Muscle of leg (tissue), 3 donors: ENCODE measurements at regions not wholly inside any gene's neighbourhood (a gene's known extent, or its start where the extent isn't known, plus 50 kb on each side); places are given as distances from the start of the nearest gene placed in this dataset.
A peak's percentile ranks its signal among the peaks of the same experiment; 100 is the strongest.
"Not testable (repeated sequence)": the region's sequence is repeated elsewhere in the genome, so short reads cannot be mapped to it uniquely, and the experiment has no call there.

Experiments
- DNase-seq: peaks from one replicate; pipeline ENCODE4 v3.0.0; 2013
- H3K27ac ChIP-seq: one replicate; pipeline ENCODE4 v1.5.1; 2013; ENCODE audit warnings: mild to moderate bottlenecking, low read length, control low read depth
- H3K27me3 ChIP-seq: one replicate; pipeline ENCODE4 v1.6.1; 2013; ENCODE audit warnings: low read length; ENCODE audit not compliant: control insufficient read depth, insufficient read depth
- H3K36me3 ChIP-seq: one replicate; pipeline ENCODE4 v1.6.1; 2013; ENCODE audit warnings: low read length; ENCODE audit not compliant: control insufficient read depth, insufficient read depth
- H3K4me1 ChIP-seq: one replicate; pipeline ENCODE4 v1.6.1; 2013; ENCODE audit warnings: low read length; ENCODE audit not compliant: control insufficient read depth, insufficient read depth
- H3K4me3 ChIP-seq: one replicate; pipeline ENCODE4 v1.5.1; 2013; ENCODE audit warnings: low read length, control low read depth
- H3K9me3 ChIP-seq: replicated peaks from 2 replicates; pipeline ENCODE4 v1.6.1; 2013; ENCODE audit warnings: low read depth, low read length; ENCODE audit not compliant: control insufficient read depth
- WGBS: methylation state at CpG from one replicate; pipeline ENCODE4 v1.1.5; 2013; ENCODE audit warnings: missing lambda C conversion rate; ENCODE audit not compliant: insufficient coverage; 5-methylcytosine and 5-hydroxymethylcytosine counted together

DNA sequence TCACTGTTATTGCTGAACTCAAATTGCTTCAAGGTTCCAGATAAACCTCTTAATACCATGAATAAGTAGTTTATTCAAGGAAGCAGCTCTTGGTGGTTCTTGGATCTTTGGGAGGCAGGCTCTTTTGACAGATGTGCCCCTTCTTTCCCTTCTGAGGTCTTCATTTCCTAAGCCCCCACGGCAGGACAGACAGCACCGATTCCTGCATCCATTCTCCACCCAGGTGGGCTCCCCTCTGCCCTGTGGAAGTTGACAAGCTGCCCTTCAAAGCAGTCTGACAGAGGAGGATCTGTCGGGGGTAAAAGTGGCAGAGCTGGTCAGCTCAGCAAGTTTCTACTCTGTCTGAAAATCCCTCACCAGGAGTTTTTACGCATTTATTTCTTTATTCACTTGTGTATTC, 605.3 kb upstream of the B3GAT1 start:
- DNase-seq = no peak
- Histone ChIP-seq H3K27me3 (no peaks in the 10 kb centered on the region), H3K4me3 (no peak overlapping the region), H3K9me3 (no peaks in the 10 kb centered on the region), H3K36me3 (no peaks in the 10 kb centered on the region), H3K4me1 (no peaks in the 10 kb centered on the region), H3K27ac (no peak overlapping the region)
- no CpG with 5 or more reads among the region's 4 CpGs for WGBS

DNA sequence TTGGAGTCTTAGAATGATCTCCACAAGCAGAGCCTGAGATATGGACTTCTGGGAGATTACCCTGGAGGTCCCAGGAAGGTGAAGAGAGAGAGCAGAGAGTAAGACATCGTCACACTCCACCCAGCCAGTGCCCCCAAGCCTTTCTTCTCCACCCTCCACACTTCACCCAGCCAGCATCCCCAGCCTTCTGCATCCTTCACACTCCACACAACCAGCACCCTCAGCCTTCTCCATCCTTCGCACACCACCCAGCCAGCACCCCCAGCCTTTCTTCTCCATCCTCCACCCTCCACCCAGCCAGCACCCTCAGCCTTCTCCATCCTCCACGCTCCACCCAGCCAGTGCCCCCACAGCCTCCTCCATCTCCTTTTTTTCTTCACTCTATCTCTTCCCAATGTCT, 603.9 kb upstream of the B3GAT1 start:
- Histone ChIP-seq H3K9me3 (no peaks in the 10 kb centered on the region), H3K36me3 (no peaks in the 10 kb centered on the region), H3K4me1 (no peaks in the 10 kb centered on the region), H3K27me3 (no peaks in the 10 kb centered on the region), H3K27ac (no peak overlapping the region), H3K4me3 (no peak overlapping the region)
- WGBS = 100% methylated on average over 1 of the region's 3 CpGs
- DNase-seq = no peak

DNA sequence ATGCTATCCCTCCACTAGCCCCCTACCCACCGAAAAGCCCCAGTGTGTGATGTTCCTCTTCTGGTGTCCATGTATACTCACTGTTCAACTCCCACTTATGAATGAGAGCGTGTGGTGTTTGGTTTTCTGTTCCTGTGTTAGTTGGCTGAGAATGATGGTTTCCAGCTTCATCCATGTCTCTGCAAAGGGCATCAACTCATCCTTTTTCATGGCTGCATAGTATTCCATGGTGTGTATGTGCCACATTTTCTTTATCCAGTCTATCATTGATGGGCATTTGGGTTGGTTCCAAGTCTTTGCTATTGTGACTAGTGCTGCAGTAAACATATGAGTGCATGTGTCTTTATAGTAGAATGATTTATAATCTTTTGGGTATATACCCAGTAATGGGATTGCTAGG, 599.3 kb upstream of the B3GAT1 start:
- no CpG with 5 or more reads among the region's 2 CpGs for WGBS
- not testable (repeated sequence) for H3K9me3 ChIP-seq, H3K4me3 ChIP-seq, DNase-seq, H3K36me3 ChIP-seq, H3K27ac ChIP-seq, H3K27me3 ChIP-seq
- peaks cover 17% of the 10 kb centered on the region for H3K4me1 ChIP-seq

- Histone ChIP-seq H3K27me3 (no peaks in the 10 kb centered on the region), H3K4me3 (no peak overlapping the region), H3K4me1 (peaks cover 21% of the 10 kb centered on the region), H3K27ac (no peak overlapping the region), H3K36me3 (no peaks in the 10 kb centered on the region), H3K9me3 (no peaks in the 10 kb centered on the region)
- WGBS = 76% methylated on average over 6 of the region's 6 CpGs
- no peak for DNase-seq
Observed at GRCh38 chr11:135009125-135009524, 597.1 kb upstream of the B3GAT1 start.

GRCh38 chr11:135008412-135008811, 596.4 kb upstream of the B3GAT1 start:
- no peak overlapping the region for H3K4me3 ChIP-seq
- H3K27me3 ChIP-seq = no peaks in the 10 kb centered on the region
- no peaks in the 10 kb centered on the region for H3K36me3 ChIP-seq
- H3K9me3 ChIP-seq = no peaks in the 10 kb centered on the region
- no peak for DNase-seq
- H3K4me1 ChIP-seq = peaks cover 21% of the 10 kb centered on the region
- WGBS = no CpG with 5 or more reads among the region's 4 CpGs
- no peak overlapping the region for H3K27ac ChIP-seq

GRCh38 chr11:135008001-135008405, 596.0 kb upstream of the B3GAT1 start:
- H3K27ac ChIP-seq = no peak overlapping the region
- no peaks in the 10 kb centered on the region for H3K27me3 ChIP-seq
- WGBS = 7% methylated on average over 3 of the region's 4 CpGs
- H3K36me3 ChIP-seq = no peaks in the 10 kb centered on the region
- no peaks in the 10 kb centered on the region for H3K9me3 ChIP-seq
- H3K4me3 ChIP-seq = no peak overlapping the region
- peak; percentile 89 for DNase-seq
- H3K4me1 ChIP-seq = peaks cover 21% of the 10 kb centered on the region

DNA sequence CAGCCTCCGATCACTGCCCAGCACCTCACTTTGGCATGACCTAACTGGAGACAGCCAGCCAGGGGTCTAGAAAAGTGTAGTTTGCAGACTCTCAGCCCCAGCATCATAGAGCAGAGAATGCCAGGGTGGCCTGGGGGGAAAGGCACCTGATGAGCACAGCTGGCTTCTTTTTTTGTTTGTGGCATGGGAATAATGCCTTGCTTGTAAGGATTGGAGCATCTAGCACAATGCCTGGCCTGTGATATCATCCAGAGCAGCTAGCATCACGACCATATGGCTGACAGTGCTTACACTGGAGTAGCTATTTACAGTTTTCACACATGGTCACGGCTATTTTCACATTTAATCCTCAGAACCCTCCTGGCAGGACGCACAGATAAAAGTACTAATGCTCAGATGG, 594.8 kb upstream of the B3GAT1 start:
- Histone ChIP-seq H3K4me3 (no peak overlapping the region), H3K27ac (no peak overlapping the region), H3K4me1 (peaks cover 21% of the 10 kb centered on the region), H3K27me3 (no peaks in the 10 kb centered on the region), H3K36me3 (no peaks in the 10 kb centered on the region), H3K9me3 (no peaks in the 10 kb centered on the region)
- 83% methylated on average over 1 of the region's 4 CpGs for WGBS
- peak; percentile 59 for DNase-seq

DNA sequence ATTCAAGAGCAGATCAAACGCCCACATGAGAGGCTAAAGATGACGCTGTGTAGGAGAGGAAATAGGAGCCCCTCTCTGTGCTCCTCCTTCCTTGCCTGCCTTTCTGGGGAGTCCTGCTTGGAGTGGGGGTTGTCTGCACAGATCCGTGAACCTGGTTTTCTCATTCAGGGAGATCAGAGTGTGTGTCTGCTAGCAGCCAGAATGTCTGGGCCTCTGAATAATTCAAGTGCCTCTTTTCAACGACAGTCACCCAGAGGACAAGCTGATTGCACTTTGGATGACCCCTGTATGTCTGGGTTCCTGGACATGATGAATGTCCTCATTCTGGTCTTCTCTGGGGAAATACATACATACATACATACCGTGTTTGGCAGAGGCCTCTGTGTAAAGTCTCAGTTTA, 592.5 kb upstream of the B3GAT1 start:
- H3K9me3 ChIP-seq = no peaks in the 10 kb centered on the region
- H3K36me3 ChIP-seq = no peaks in the 10 kb centered on the region
- WGBS = 34% methylated on average over 2 of the region's 5 CpGs
- peaks cover 24% of the 10 kb centered on the region for H3K4me1 ChIP-seq
- no peak overlapping the region for H3K4me3 ChIP-seq
- H3K27ac ChIP-seq = no peak overlapping the region
- H3K27me3 ChIP-seq = no peaks in the 10 kb centered on the region
- DNase-seq = peak; percentile 67

- peaks cover 19% of the 10 kb centered on the region for H3K4me1 ChIP-seq
- H3K4me3 ChIP-seq = no peak overlapping the region
- DNase-seq = no peak
- no peaks in the 10 kb centered on the region for H3K27me3 ChIP-seq
- no peaks in the 10 kb centered on the region for H3K9me3 ChIP-seq
- no peak overlapping the region for H3K27ac ChIP-seq
- H3K36me3 ChIP-seq = no peaks in the 10 kb centered on the region
Observed at GRCh38 chr11:135002236-135002635, 590.2 kb upstream of the B3GAT1 start.

- Histone ChIP-seq H3K9me3 (no peaks in the 10 kb centered on the region), H3K36me3 (no peaks in the 10 kb centered on the region), H3K27ac (no peak overlapping the region), H3K4me1 (peaks cover 13% of the 10 kb centered on the region), H3K4me3 (no peak overlapping the region), H3K27me3 (no peaks in the 10 kb centered on the region)
- 91% methylated on average over 2 of the region's 2 CpGs for WGBS
- DNase-seq = no peak
Observed at GRCh38 chr11:135001581-135001980, 589.5 kb upstream of the B3GAT1 start.

GRCh38 chr11:135001065-135001464, 589.0 kb upstream of the B3GAT1 start:
- not testable (repeated sequence) for H3K9me3 ChIP-seq, H3K27me3 ChIP-seq, H3K4me1 ChIP-seq, DNase-seq, H3K27ac ChIP-seq, H3K4me3 ChIP-seq, H3K36me3 ChIP-seq
- WGBS = 88% methylated on average over 5 of the region's 5 CpGs
